Small intestine (tissue), 7 donors: ENCODE measurements at regions not wholly inside any gene's neighbourhood (a gene's known extent, or its start where the extent isn't known, plus 50 kb on each side); places are given as distances from the start of the nearest gene placed in this dataset.

Experiments used
- DNase-seq, 2 donors: peaks; one replicate each; pipeline versions ENCODE4 v3.0.0 to v3.0.0-alpha.2; 2013
- FAIRE-seq: peaks from 2 replicates; lab custom pipeline; 2012; peaks lifted over from hg19 to GRCh38; lab: Jason Lieb, UNC
- H3K27ac ChIP-seq, 3 donors: one replicate each; pipeline ENCODE4 v1.5.1; 2013; ENCODE audit warnings: low read length in 2 of 3, mild to moderate bottlenecking in 2 of 3, control low read depth in 1 of 3, inconsistent platforms in 1 of 3, low read depth in 1 of 3, moderate library complexity in 1 of 3
- H3K27me3 ChIP-seq, 3 donors: one replicate each; pipeline ENCODE4 v1.6.1; 2013; ENCODE audit warnings: low read length in 3 of 3, inconsistent platforms in 1 of 3; ENCODE audit not compliant: control insufficient read depth in 3 of 3, insufficient read depth in 3 of 3
- H3K36me3 ChIP-seq, 3 donors: one replicate each; pipeline ENCODE4 v1.6.1; 2013; ENCODE audit warnings: low read length in 3 of 3, inconsistent platforms in 1 of 3, low read depth in 1 of 3, mild to moderate bottlenecking in 1 of 3, moderate library complexity in 1 of 3; ENCODE audit not compliant: control insufficient read depth in 3 of 3, insufficient read depth in 2 of 3
- H3K4me1 ChIP-seq, 3 donors: one replicate each; pipeline ENCODE4 v1.6.1; 2013; ENCODE audit warnings: low read length in 2 of 3, inconsistent platforms in 1 of 3, low read depth in 1 of 3, mild to moderate bottlenecking in 1 of 3, moderate library complexity in 1 of 3; ENCODE audit not compliant: control insufficient read depth in 3 of 3, insufficient read depth in 2 of 3
- H3K4me3 ChIP-seq, 3 donors: one replicate each; pipeline ENCODE4 v1.5.1; 2013; ENCODE audit warnings: low read length in 3 of 3, control low read depth in 1 of 3, inconsistent platforms in 1 of 3, low read depth in 1 of 3, mild to moderate bottlenecking in 1 of 3, moderate library complexity in 1 of 3
- H3K9me3 ChIP-seq, 2 donors: one replicate each; pipeline ENCODE4 v1.6.1; 2013; ENCODE audit warnings: low read depth in 1 of 2, low read length in 1 of 2; ENCODE audit not compliant: control insufficient read depth in 2 of 2, insufficient read depth in 1 of 2
- WGBS, 3 donors: extraction: QIAGEN DNeasy Blood & Tissue Kit; methylation state at CpG; one replicate each; pipeline ENCODE4 v1.1.7; 2013; 5-methylcytosine and 5-hydroxymethylcytosine counted together
- donor health status: healthy with polysubstance abuse.
- donor health status: control.
- donor health status: control.
- donor health status: Bipolar disorder and iron deficiency.
- donor health status: healthy.

- H3K27ac ChIP-seq, result no peak overlapping the region
- no peaks in the 10 kb centered on the region for H3K9me3 ChIP-seq
- no peak for FAIRE-seq
- WGBS, 3 donors, result 73 to 92% (median 89%) methylated on average over 1 of the region's 1 CpG
- H3K36me3 ChIP-seq, result no peaks in the 10 kb centered on the region
- H3K27me3 ChIP-seq, result no peaks in the 10 kb centered on the region
- no peak for DNase-seq
- no peak overlapping the region for H3K4me3 ChIP-seq
- H3K4me1 ChIP-seq, result peaks cover 0 to 4% (median 0%) of the 10 kb centered on the region in 3 donors
Observed at GRCh38 chr5:89129941-89130340, 247.0 kb upstream of the MEF2C start.

- Histone ChIP-seq H3K9me3 (no peaks in the 10 kb centered on the region), H3K27me3 (no peaks in the 10 kb centered on the region), H3K27ac (no peak overlapping the region), H3K4me3 (no peak overlapping the region), H3K4me1 (peaks cover 0 to 4% (median 0%) of the 10 kb centered on the region in 3 donors), H3K36me3 (no peaks in the 10 kb centered on the region)
- DNase-seq (peak in 1 of 2 donors; percentile 11), FAIRE-seq (no peak)
- 53 to 80% (median 80%) methylated on average over 2 of the region's 2 CpGs for WGBS, 3 donors
Observed at GRCh38 chr5:89128906-89129625, 246.1 kb upstream of the MEF2C start.

- peaks cover 0 to 4% (median 0%) of the 10 kb centered on the region in 3 donors for H3K4me1 ChIP-seq
- H3K27ac ChIP-seq, result no peak overlapping the region
- FAIRE-seq (no peak), DNase-seq (no peak)
- H3K27me3 ChIP-seq, result no peaks in the 10 kb centered on the region
- no peaks in the 10 kb centered on the region for H3K36me3 ChIP-seq
- WGBS, 3 donors, result 75 to 86% (median 86%) methylated on average over 2 of the region's 2 CpGs
- no peaks in the 10 kb centered on the region for H3K9me3 ChIP-seq
- H3K4me3 ChIP-seq, result no peak overlapping the region
Observed at GRCh38 chr5:89128092-89128491, 245.1 kb upstream of the MEF2C start.

- 69 to 79% (median 77%) methylated on average over 3 of the region's 3 CpGs for WGBS, 3 donors
- H3K4me1 ChIP-seq, result peaks cover 0 to 4% (median 0%) of the 10 kb centered on the region in 3 donors
- no peaks in the 10 kb centered on the region for H3K36me3 ChIP-seq
- FAIRE-seq, result no peak
- DNase-seq, result no peak
- H3K4me3 ChIP-seq, result no peak overlapping the region
- H3K27ac ChIP-seq, result no peak overlapping the region
- no peaks in the 10 kb centered on the region for H3K27me3 ChIP-seq
- H3K9me3 ChIP-seq, result no peaks in the 10 kb centered on the region
Observed at GRCh38 chr5:89127191-89127590, 244.2 kb upstream of the MEF2C start.

- H3K4me3 ChIP-seq, result no peak overlapping the region
- H3K36me3 ChIP-seq, result no peaks in the 10 kb centered on the region
- DNase-seq (no peak), FAIRE-seq (no peak)
- WGBS, 3 donors, result 83 to 93% (median 87%) methylated on average over 2 of the region's 2 CpGs
- no peaks in the 10 kb centered on the region for H3K27me3 ChIP-seq
- no peak overlapping the region for H3K27ac ChIP-seq
- H3K9me3 ChIP-seq, result no peaks in the 10 kb centered on the region
- H3K4me1 ChIP-seq, result peaks cover 0 to 4% (median 0%) of the 10 kb centered on the region in 3 donors
Observed at GRCh38 chr5:89125372-89125771, 242.4 kb upstream of the MEF2C start.

- DNase-seq (peak in 1 of 2 donors; percentile 55), FAIRE-seq (no peak)
- Histone ChIP-seq H3K36me3 (no peaks in the 10 kb centered on the region), H3K4me1 (peaks cover 0 to 4% (median 0%) of the 10 kb centered on the region in 3 donors), H3K9me3 (no peaks in the 10 kb centered on the region), H3K27me3 (no peaks in the 10 kb centered on the region), H3K27ac (no peak overlapping the region), H3K4me3 (no peak overlapping the region)
- WGBS, 3 donors, result 14 to 55% (median 24%) methylated on average over 2 of the region's 2 CpGs
Observed at GRCh38 chr5:89123581-89123980, 240.6 kb upstream of the MEF2C start.

GRCh38 chr5:89120719-89121118 is 237.7 kb upstream of the MEF2C start:
- WGBS, 3 donors, result 88 to 97% (median 91%) methylated on average over 3 of the region's 3 CpGs
- H3K27me3 ChIP-seq, result no peaks in the 10 kb centered on the region
- H3K4me3 ChIP-seq, result no peak overlapping the region
- H3K27ac ChIP-seq, result no peak overlapping the region
- H3K4me1 ChIP-seq, result peaks cover 0 to 3% (median 0%) of the 10 kb centered on the region in 3 donors
- FAIRE-seq (no peak), DNase-seq (peak; percentile 2 to 56)
- H3K36me3 ChIP-seq, result no peaks in the 10 kb centered on the region
- no peaks in the 10 kb centered on the region for H3K9me3 ChIP-seq

- no peaks in the 10 kb centered on the region for H3K9me3 ChIP-seq
- FAIRE-seq (no peak), DNase-seq (peak in 1 of 2 donors; percentile 84)
- no peaks in the 10 kb centered on the region for H3K36me3 ChIP-seq
- H3K27ac ChIP-seq, result peak overlapping the region in 1 of 3 donors; percentile 56
- peaks cover 0 to 3% (median 0%) of the 10 kb centered on the region in 3 donors for H3K4me1 ChIP-seq
- H3K27me3 ChIP-seq, result no peaks in the 10 kb centered on the region
- H3K4me3 ChIP-seq, result no peak overlapping the region
- 8 to 34% (median 29%) methylated on average over 1 of the region's 1 CpG for WGBS, 3 donors
Observed at GRCh38 chr5:89117124-89117644, 234.2 kb upstream of the MEF2C start.
